Prostate gland (tissue), 2 donors: ENCODE measurements at regions not wholly inside any gene's neighbourhood (a gene's known extent, or its start where the extent isn't known, plus 50 kb on each side); places are given as distances from the start of the nearest gene placed in this dataset.
"Not testable (repeated sequence)": the region's sequence is repeated elsewhere in the genome, so short reads cannot be mapped to it uniquely, and the experiment has no call there.

Experiments
- DNase-seq: peaks from one replicate; pipeline ENCODE4 v3.0.0-alpha.2; 2019; ENCODE audit warnings: low spot score
- H3K27ac ChIP-seq, 2 donors: fragments of 200-600 bp; sonication (generic); 2 replicates each; pipeline ENCODE4 v1.5.1; 2017 to 2019
- H3K27me3 ChIP-seq: fragments of 200-600 bp; sonication (generic); replicated peaks from 2 replicates; pipeline ENCODE4 v1.5.1; 2019; ENCODE audit not compliant: insufficient read depth
- H3K36me3 ChIP-seq, 2 donors: fragments of 200-600 bp; sonication (generic); 1 replicate in 1 of 2; 2 replicates in 1 of 2; pipeline versions ENCODE4 v1.5.1 to v1.8.1; 2017 to 2019
- H3K4me1 ChIP-seq: fragments of 200-600 bp; sonication (generic); replicated peaks from 2 replicates; pipeline ENCODE4 v1.5.1; 2019
- H3K4me3 ChIP-seq, 2 donors: fragments of 200-600 bp; sonication (generic); 2 replicates each; pipeline ENCODE4 v1.5.1; 2017 to 2019
- H3K9me3 ChIP-seq: fragments of 200-600 bp; sonication (generic); 2 replicates; pipeline ENCODE4 v1.5.1; 2017
- CTCF ChIP-seq, 4 experiments: fragments of 200-600 bp in 2 of 4; fragments of 450-650 bp in 2 of 4; sonication (generic) in 2 of 4; IDR thresholded peaks; 1 replicate in 3 of 4; 2 replicates in 1 of 4; pipeline ENCODE4 v1.5.1; 2016 to 2019; ENCODE audit warnings: antibody characterized with exemption in 4 of 4, mild to moderate bottlenecking in 2 of 4, moderate library complexity in 2 of 4
- POLR2A ChIP-seq: fragments of 450-650 bp; IDR thresholded peaks from one replicate; pipeline ENCODE4 v1.6.1; 2016; ENCODE audit warnings: antibody characterized with exemption, mild to moderate bottlenecking
- POLR2AphosphoS5 ChIP-seq: sonication (generic); formaldehyde crosslinking; IDR thresholded peaks from one replicate; pipeline ENCODE4 v1.6.1; 2017; ENCODE audit warnings: antibody characterized with exemption
- WGBS: methylation state at CpG from one replicate; pipeline ENCODE4 v1.1.5; 2018; 5-methylcytosine and 5-hydroxymethylcytosine counted together
- intact Hi-C: fragments of 100-400 bp; cut with DNase I; formaldehyde crosslinking; loops from one replicate; pipeline ENCODE4 v1.14.2; 2022

- Histone ChIP-seq H3K27ac (no peak overlapping the region), H3K9me3 (no peaks in the 10 kb centered on the region), H3K36me3 (no peaks in the 10 kb centered on the region), H3K27me3 (no peaks in the 10 kb centered on the region), H3K4me3 (no peak overlapping the region), H3K4me1 (no peaks in the 10 kb centered on the region)
- no peak for DNase-seq
- intact Hi-C loops = no loop called here
- TF ChIP-seq POLR2AphosphoS5 = no peak
- 31% methylated on average over 4 of the region's 4 CpGs for WGBS
Measured at GRCh38 chr4:58286335-58286734, 1176.2 kb upstream of the IGFBP7 start.

- H3K4me3 ChIP-seq, H3K9me3 ChIP-seq, H3K27ac ChIP-seq, DNase-seq, intact Hi-C loops, H3K4me1 ChIP-seq, H3K27me3 ChIP-seq, H3K36me3 ChIP-seq: not testable (repeated sequence)
- 53% methylated on average over 2 of the region's 2 CpGs for WGBS
Measured at GRCh38 chr4:58280928-58281327, 1170.7 kb upstream of the IGFBP7 start.

GRCh38 chr4:58275856-58276255 is 1165.7 kb upstream of the IGFBP7 start:
- no peak for DNase-seq
- intact Hi-C loops = no loop called here
- TF ChIP-seq POLR2A (no peak), POLR2AphosphoS5 (no peak), CTCF (IDR thresholded peaks at IDR 0.05) (no peak)
- H3K4me1 ChIP-seq = no peaks in the 10 kb centered on the region
- H3K36me3 ChIP-seq = no peaks in the 10 kb centered on the region
- H3K9me3 ChIP-seq = no peaks in the 10 kb centered on the region
- H3K27ac ChIP-seq = no peak overlapping the region
- 33% methylated on average over 1 of the region's 1 CpG for WGBS
- H3K27me3 ChIP-seq = no peaks in the 10 kb centered on the region
- H3K4me3 ChIP-seq = no peak overlapping the region

GRCh38 chr4:58274553-58274952 is 1164.4 kb upstream of the IGFBP7 start:
- no peak for DNase-seq
- no peak overlapping the region for H3K27ac ChIP-seq
- no peak overlapping the region for H3K4me3 ChIP-seq
- TF ChIP-seq POLR2AphosphoS5 (no peak), POLR2A (no peak), CTCF (IDR thresholded peaks at IDR 0.05) (no peak)
- no peaks in the 10 kb centered on the region for H3K27me3 ChIP-seq
- no peaks in the 10 kb centered on the region for H3K9me3 ChIP-seq
- intact Hi-C loops = no loop called here
- WGBS = 94% methylated on average over 5 of the region's 5 CpGs
- H3K4me1 ChIP-seq = no peaks in the 10 kb centered on the region
- H3K36me3 ChIP-seq = no peaks in the 10 kb centered on the region

GRCh38 chr4:58272311-58272710 is 1162.1 kb upstream of the IGFBP7 start:
- DNase-seq = no peak
- no peaks in the 10 kb centered on the region for H3K9me3 ChIP-seq
- intact Hi-C loops = no loop called here
- H3K27me3 ChIP-seq = no peaks in the 10 kb centered on the region
- no peak overlapping the region for H3K4me3 ChIP-seq
- H3K36me3 ChIP-seq = no peaks in the 10 kb centered on the region
- H3K4me1 ChIP-seq = no peaks in the 10 kb centered on the region
- no peak overlapping the region for H3K27ac ChIP-seq
- WGBS = 71% methylated on average over 1 of the region's 1 CpG
- TF ChIP-seq POLR2AphosphoS5 = no peak
- TF ChIP-seq CTCF (IDR thresholded peaks at IDR 0.05) = no peak
- TF ChIP-seq POLR2A = no peak

- Histone ChIP-seq H3K4me1 (no peaks in the 10 kb centered on the region), H3K4me3 (no peak overlapping the region), H3K27me3 (no peaks in the 10 kb centered on the region), H3K27ac (no peak overlapping the region), H3K36me3 (no peaks in the 10 kb centered on the region), H3K9me3 (no peaks in the 10 kb centered on the region)
- DNase-seq = no peak
- TF ChIP-seq CTCF (IDR thresholded peaks at IDR 0.05) = no peak
- no peak for TF ChIP-seq POLR2A
- TF ChIP-seq POLR2AphosphoS5 = no peak
- intact Hi-C loops = no loop called here
- 52% methylated on average over 2 of the region's 2 CpGs for WGBS
Measured at GRCh38 chr4:58265734-58266133, 1155.5 kb upstream of the IGFBP7 start.
